GM21367 (cell line): ENCODE measurements at regions not wholly inside any gene's neighbourhood (a gene's known extent, or its start where the extent isn't known, plus 50 kb on each side); places are given as distances from the start of the nearest gene placed in this dataset.

ENCODE experiments used
- ATAC-seq: cut with Tn5 transposase; IDR thresholded peaks from one replicate; pipeline ENCODE4 v1.9.1; 2021; ENCODE audit not compliant: unreplicated experiment

DNA sequence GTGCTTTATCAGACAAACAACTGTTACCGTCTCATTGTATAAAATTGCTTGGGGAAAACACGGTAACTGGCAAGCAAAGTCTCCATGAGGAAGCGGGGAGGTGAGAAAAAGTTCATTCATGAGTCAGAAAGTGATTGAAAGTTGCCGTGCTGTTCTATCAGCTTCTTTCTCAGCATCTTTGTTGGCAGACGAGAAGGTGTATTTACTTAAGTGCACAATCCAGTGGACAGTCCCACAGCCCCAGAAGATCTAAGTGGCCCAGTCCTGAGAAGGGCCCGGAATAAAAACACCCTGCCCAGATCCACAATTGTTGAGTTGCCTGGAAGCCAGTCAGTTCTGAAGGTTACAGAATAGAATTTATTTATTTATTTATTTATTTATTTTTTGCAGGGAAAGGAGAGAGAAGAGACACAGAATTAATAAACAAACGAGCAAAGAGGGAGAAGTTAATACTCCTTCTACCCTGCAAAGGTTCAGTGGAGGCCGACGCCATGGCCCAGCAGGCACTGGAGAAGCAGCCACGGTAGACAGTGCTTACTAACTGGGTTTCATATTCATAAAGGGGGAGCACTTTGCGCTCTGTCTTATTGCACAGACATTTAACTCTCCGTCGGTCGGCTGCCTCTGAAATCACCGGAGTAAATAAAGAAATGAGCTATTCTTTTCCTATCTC, 676.0 kb upstream of the SALL3 start:
- ATAC-seq = no peak

GRCh38 chr18:78304192-78305164, 675.1 kb upstream of the SALL3 start:
- no peak for ATAC-seq

DNA sequence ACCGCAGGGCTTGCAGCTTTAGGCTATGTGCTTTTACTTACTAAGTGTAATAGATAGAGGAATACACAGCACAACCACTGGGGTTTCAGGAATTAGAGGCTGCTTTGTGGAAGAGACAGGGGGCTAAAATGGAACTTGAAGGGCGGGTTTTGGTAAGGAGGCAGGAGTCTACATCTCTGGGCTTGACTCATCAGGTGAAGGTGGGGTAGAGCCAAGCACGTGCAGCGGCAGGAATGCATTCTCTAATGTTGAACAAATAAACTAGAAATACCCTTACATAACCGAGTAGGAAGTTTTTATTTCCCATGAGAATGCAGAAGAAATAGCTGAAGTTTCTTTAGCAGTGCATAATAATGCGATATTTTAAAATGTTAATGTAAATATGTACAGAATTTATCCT, 673.8 kb upstream of the SALL3 start:
- no peak for ATAC-seq

GRCh38 chr18:78309307-78309706, 670.3 kb upstream of the SALL3 start:
- no peak for ATAC-seq

GRCh38 chr18:78309924-78310323, 669.7 kb upstream of the SALL3 start:
- ATAC-seq = no peak

DNA sequence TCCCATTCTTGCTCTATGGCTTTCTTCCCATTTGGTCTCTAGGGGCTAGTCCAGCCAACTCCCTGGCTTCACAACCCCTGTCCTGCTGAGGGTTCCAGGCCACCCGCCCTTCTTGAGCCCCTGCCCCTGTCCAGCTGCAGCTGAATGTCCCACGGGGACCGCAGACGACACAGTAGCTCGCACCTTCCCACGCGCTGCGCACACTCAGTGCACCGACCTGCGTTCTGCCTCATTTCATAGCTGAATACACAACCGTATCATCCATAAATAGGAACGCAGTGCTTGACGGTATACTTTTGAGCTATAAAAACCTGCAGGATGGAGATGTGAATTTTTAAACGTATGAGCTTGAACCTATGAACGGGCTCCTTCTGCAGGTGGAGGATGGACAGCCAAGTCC, 660.4 kb upstream of the SALL3 start:
- no peak for ATAC-seq

DNA sequence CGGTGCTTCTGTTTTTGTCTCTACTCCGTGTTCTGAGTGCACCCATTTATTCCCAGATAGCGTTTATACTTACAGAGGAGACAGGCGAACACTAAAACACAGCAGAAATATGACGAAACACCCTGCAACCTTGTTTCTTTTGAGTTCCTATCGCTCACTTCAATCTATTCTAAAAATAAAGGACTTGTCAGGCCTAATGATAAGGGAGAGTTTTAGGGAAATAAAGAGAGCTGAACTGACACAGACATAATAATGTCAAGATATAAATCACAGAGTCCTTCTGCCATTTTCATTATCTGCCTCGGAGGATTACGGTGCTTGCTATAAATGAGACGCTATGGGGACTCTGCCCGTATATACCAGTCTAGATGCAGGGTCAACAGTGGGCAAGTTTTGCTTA, 659.7 kb upstream of the SALL3 start:
- ATAC-seq = no peak

DNA sequence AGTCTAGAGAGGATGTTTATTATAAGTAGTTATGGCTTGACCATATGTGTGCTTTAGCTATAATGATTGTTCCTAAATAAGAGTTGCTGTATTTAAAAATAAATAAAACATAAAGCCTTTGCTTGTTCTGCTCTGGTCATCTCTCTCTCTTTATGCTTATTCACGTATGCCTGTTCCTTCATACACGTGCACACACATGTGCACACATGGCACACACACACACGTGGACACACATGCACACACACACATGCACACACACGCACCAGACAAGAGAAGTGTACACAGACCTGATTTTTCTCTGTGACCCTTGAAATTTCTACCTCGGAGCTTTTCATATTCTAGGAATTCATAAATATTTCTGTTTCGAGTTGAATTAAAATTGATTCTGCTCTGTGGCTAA, 658.2 kb upstream of the SALL3 start:
- ATAC-seq = no peak

GRCh38 chr18:78323453-78324197, 656.0 kb upstream of the SALL3 start:
- ATAC-seq = no peak

- ATAC-seq = no peak
Measured at GRCh38 chr18:78327643-78328042, 652.0 kb upstream of the SALL3 start.

- no peak for ATAC-seq
Measured at GRCh38 chr18:78330766-78331165, 648.9 kb upstream of the SALL3 start.

DNA sequence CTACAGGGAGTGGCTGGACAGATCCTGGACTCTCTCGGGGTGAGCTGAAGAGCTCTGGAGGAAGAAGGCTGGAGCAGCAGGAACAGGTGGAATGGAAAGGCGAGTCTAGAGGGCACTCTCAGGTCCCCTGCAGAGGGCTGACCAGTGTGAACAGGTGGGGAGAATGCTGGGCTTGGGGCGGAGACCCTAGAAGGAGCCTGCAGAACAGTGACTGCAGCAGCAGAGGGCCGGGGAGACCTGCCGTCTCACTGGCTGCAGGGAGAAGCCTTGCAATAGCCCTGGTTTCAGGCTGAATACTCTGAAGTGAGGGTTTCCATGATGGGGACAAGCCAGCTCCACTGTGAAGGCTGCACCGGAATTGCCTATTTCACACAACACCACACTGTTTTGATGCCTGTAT, 626.7 kb upstream of the SALL3 start:
- ATAC-seq = no peak

GRCh38 chr18:78362198-78362597, 617.4 kb upstream of the SALL3 start:
- no peak for ATAC-seq

GRCh38 chr18:78363556-78364387, 615.8 kb upstream of the SALL3 start:
- no peak for ATAC-seq

DNA sequence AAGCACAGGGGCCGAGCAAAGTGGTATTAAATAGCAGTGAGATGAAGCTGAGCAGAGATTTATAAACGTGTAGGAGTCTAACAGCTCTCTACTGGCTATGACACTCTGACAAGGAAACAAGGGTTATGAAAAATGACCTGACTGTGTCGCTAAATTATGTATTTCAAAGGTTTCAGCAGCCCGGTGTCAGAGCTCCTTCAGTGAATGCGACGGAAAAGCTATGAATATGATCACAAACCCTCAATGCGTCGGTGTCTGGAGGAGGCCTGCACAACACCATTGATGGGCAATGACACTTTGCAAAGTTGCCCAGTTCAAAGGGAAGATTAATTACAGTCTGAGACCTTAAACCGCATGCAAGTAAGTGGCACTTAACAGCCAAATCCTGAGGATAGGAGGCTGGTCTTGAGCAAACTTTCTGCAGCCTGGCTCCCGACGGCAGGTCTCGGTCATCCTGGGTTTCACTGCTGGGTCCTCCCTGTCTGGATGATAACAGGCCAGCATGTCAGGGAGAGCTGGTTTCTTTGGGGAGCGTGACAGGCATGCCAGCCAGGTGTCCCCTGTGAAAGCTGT, 615.1 kb upstream of the SALL3 start:
- no peak for ATAC-seq

- no peak for ATAC-seq
Measured at GRCh38 chr18:78367996-78368395, 611.6 kb upstream of the SALL3 start.

DNA sequence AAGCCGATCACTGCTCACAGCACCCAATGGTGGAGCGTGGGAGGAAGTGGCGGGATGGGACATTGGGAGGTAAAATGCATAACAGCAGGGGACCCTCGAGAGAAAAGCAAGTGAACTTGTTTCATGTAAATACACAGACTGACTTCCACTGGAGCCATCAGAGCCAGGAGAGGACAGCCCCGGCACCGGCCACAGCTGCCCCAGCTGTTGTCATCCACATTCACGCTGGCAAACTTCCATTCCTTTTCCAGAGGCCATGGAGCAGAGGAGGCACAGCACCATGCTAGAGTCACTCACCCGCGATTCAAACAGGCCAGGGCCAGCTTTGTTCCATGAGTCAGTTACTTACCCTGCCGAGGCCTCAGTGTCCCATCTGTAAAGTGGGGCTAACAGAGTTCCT, 610.9 kb upstream of the SALL3 start:
- ATAC-seq = no peak

GRCh38 chr18:78376046-78376445, 603.6 kb upstream of the SALL3 start:
- no peak for ATAC-seq

DNA sequence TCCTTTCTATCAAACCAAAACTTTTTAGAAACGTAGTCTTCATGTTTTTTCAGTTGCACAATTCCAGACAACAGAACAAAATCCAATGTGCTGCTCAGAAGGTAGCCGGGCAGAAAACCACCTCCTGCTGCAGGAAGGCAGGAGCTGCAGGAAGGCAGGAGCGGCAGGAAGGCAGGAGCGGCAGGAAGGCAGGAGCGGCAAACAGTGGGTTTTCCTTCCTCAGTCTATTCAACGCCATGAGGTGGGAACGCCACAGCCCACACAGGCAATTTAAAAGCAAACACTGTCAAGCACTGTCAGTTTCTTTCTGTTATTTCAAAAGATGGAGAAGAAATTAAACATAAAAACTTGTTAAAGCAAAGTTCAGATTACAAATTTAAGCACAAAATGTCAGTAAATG, 601.2 kb upstream of the SALL3 start:
- no peak for ATAC-seq

GRCh38 chr18:78378983-78379382, 600.6 kb upstream of the SALL3 start:
- ATAC-seq = no peak
